HepG2 (cell line): ENCODE measurements at regions not wholly inside any gene's neighbourhood (a gene's known extent, or its start where the extent isn't known, plus 50 kb on each side); places are given as distances from the start of the nearest gene placed in this dataset.

Source experiments
- ATAC-seq: fragments of 200-7000 bp; cut with Tn5 transposase; 3 replicates; pipeline ENCODE4 v1.9.1; 2020; ENCODE audit warnings: mild to moderate bottlenecking, moderate library complexity
- BruUV-seq: library from RNA; stranded (reverse); fragments of 400-500 nt; replicated peaks from 2 replicates; lab custom pipeline; 2021; lab: Mats Ljungman, UMichigan
- CTCF ChIA-PET: fragments of 300-600 bp; formaldehyde crosslinking; extraction: SDS; loops from one replicate; lab custom pipeline; 2021; ENCODE audit warnings: low total read pairs, inconsistent platforms, low intra/inter-chr PET ratio; lab: Yijun Ruan, JAX
- POLR2A ChIA-PET: fragments of 350-600 bp; sonication (Branson Sonifier 250); formaldehyde crosslinking; loops from one replicate; lab custom pipeline; 2020; ENCODE audit warnings: antibody characterized with exemption, inconsistent platforms; lab: Yijun Ruan, JAX
- DNase-seq: peaks from one replicate; pipeline ENCODE4 v3.0.0-alpha.2; 2015; ENCODE audit warnings: low spot score
- FAIRE-seq: peaks from 3 replicates; lab custom pipeline; 2011; peaks lifted over from hg19 to GRCh38; lab: Jason Lieb, UNC
- H2AFZ ChIP-seq: one replicate; pipeline ENCODE4 v1.6.1; 2011; ENCODE audit warnings: low read length, inconsistent platforms
- H3K27ac ChIP-seq: fragments of 300-600 bp; 3 replicates; pipeline ENCODE4 v1.8.0; 2011; ENCODE audit warnings: mixed run types, mild to moderate bottlenecking, mixed read lengths, low read length, inconsistent platforms; ENCODE audit not compliant: insufficient read depth; ENCODE audit errors: extremely low read length
- H3K27me3 ChIP-seq, 2 experiments: fragments of 200-600 bp in 1 of 2; 2 replicates in 1 of 2; 3 replicates in 1 of 2; pipeline versions ENCODE4 v1.6.0 to v1.8.0; 2011; ENCODE audit warnings: low read length in 2 of 2, mild to moderate bottlenecking in 2 of 2, moderate library complexity in 2 of 2, inconsistent platforms in 1 of 2; ENCODE audit not compliant: insufficient read depth in 2 of 2, control insufficient read depth in 1 of 2
- H3K36me3 ChIP-seq, 2 experiments: fragments of 200-600 bp in 1 of 2; replicated peaks in 1 of 2; 2 replicates in 1 of 2; 3 replicates in 1 of 2; pipeline versions ENCODE4 v1.5.1 to v1.8.0; 2011; ENCODE audit warnings: low read length in 2 of 2, inconsistent platforms in 1 of 2; ENCODE audit not compliant: insufficient read depth in 2 of 2, control insufficient read depth in 1 of 2
- H3K4me1 ChIP-seq: 2 replicates; pipeline ENCODE4 v1.5.1; 2012; ENCODE audit warnings: low read length, inconsistent platforms; ENCODE audit not compliant: insufficient read depth
- H3K4me2 ChIP-seq: 2 replicates; pipeline ENCODE4 v1.6.0; 2011; ENCODE audit warnings: low read depth, low read length, inconsistent platforms
- H3K4me3 ChIP-seq, 3 experiments: fragments of 200-600 bp in 1 of 3; sonication (generic), shearing (Covaris generic) in 1 of 3; replicated peaks in 1 of 3; 2 replicates each; pipeline ENCODE4 v1.5.1; 2011 to 2016; ENCODE audit warnings: low read length in 3 of 3, inconsistent platforms in 2 of 3, low read depth in 2 of 3, mild to moderate bottlenecking in 2 of 3, control low read depth in 1 of 3, mixed read lengths in 1 of 3; ENCODE audit not compliant: insufficient read depth in 1 of 3
- H3K79me2 ChIP-seq: one replicate; pipeline ENCODE4 v1.6.1; 2011; ENCODE audit warnings: low read length, inconsistent platforms; ENCODE audit not compliant: insufficient read depth
- H3K9ac ChIP-seq: 2 replicates; pipeline ENCODE4 v1.6.0; 2011; ENCODE audit warnings: mild to moderate bottlenecking, low read depth, low read length, inconsistent platforms; ENCODE audit not compliant: insufficient read depth
- H3K9me3 ChIP-seq: 2 replicates; pipeline ENCODE4 v1.5.1; 2012; ENCODE audit warnings: mild to moderate bottlenecking, low read length
- H4K20me1 ChIP-seq: 2 replicates; pipeline ENCODE4 v1.6.0; 2011; ENCODE audit warnings: inconsistent platforms, mild to moderate bottlenecking, low read length, moderate library complexity; ENCODE audit not compliant: insufficient read depth
- ATF2 ChIP-seq: sonication (generic); formaldehyde crosslinking; IDR thresholded peaks from 2 replicates; pipeline ENCODE4 v1.4.0; 2020; ENCODE audit warnings: missing genetic modification reagents
- EHMT2 ChIP-seq: fragments of 200-600 bp; sonication (generic); IDR thresholded peaks from 2 replicates; pipeline ENCODE4 v1.7.0; 2017; ENCODE audit warnings: antibody characterized with exemption, low read depth, low read length, borderline replicate concordance
- HOMEZ ChIP-seq: IDR thresholded peaks from 2 replicates; pipeline ENCODE4 v1.6.1; 2016; ENCODE audit warnings: low read depth
- MAZ ChIP-seq, 2 experiments: sonication (generic) in 1 of 2; formaldehyde crosslinking in 1 of 2; IDR thresholded peaks; 2 replicates each; pipeline versions ENCODE4 v1.5.0 to v1.6.1; 2012 to 2020; ENCODE audit warnings: low read depth in 2 of 2, mild to moderate bottlenecking in 2 of 2, borderline replicate concordance in 1 of 2, improper control_type of control experiment in 1 of 2, low read length in 1 of 2, missing genetic modification reagents in 1 of 2, moderate library complexity in 1 of 2
- MLLT10 ChIP-seq: sonication (generic); formaldehyde crosslinking; IDR thresholded peaks from 2 replicates; pipeline ENCODE4 v1.4.0; 2020; ENCODE audit warnings: missing genetic modification reagents
- MTERF4 ChIP-seq: sonication (generic); formaldehyde crosslinking; IDR thresholded peaks from 2 replicates; pipeline ENCODE4 v1.8.0; 2023; ENCODE audit warnings: mild to moderate bottlenecking, missing genetic modification reagents
- NFIC ChIP-seq: IDR thresholded peaks from 2 replicates; pipeline ENCODE4 v1.6.1; 2012; ENCODE audit warnings: mild to moderate bottlenecking, low read length, inconsistent platforms
- NR1H2 ChIP-seq: sonication (generic); formaldehyde crosslinking; IDR thresholded peaks from 2 replicates; pipeline ENCODE4 v1.8.1; 2022; ENCODE audit warnings: low read depth, missing genetic modification reagents, borderline replicate concordance
- REPIN1 ChIP-seq: sonication (generic); formaldehyde crosslinking; IDR thresholded peaks from 2 replicates; pipeline ENCODE4 v1.8.0; 2022; ENCODE audit warnings: missing genetic modification reagents, low read depth, mild to moderate bottlenecking, borderline replicate concordance
- RFXANK ChIP-seq: IDR thresholded peaks from 2 replicates; pipeline ENCODE4 v1.6.1; 2016
- SNAPC2 ChIP-seq: sonication (generic); formaldehyde crosslinking; IDR thresholded peaks from 2 replicates; pipeline ENCODE4 v1.8.1; 2022; ENCODE audit warnings: mild to moderate bottlenecking, missing genetic modification reagents
- ZBTB7B ChIP-seq: sonication (generic); formaldehyde crosslinking; IDR thresholded peaks from 2 replicates; pipeline ENCODE4 v1.4.0; 2020; ENCODE audit warnings: missing genetic modification reagents
- ZBTB8A ChIP-seq: sonication (generic); formaldehyde crosslinking; IDR thresholded peaks from 2 replicates; pipeline ENCODE4 v1.4.0; 2020; ENCODE audit warnings: mild to moderate bottlenecking, low read depth, missing genetic modification reagents, borderline replicate concordance
- ZC3H4 ChIP-seq: sonication (generic); formaldehyde crosslinking; IDR thresholded peaks from 2 replicates; pipeline ENCODE4 v1.4.0; 2020; ENCODE audit warnings: missing genetic modification reagents, borderline replicate concordance
- ZNF562 ChIP-seq: sonication (generic); formaldehyde crosslinking; IDR thresholded peaks from 2 replicates; pipeline ENCODE4 v1.8.0; 2022; ENCODE audit warnings: missing genetic modification reagents, borderline replicate concordance
- ZNF616 ChIP-seq: sonication (generic); formaldehyde crosslinking; IDR thresholded peaks from 2 replicates; pipeline ENCODE4 v1.5.0; 2020; ENCODE audit warnings: low read depth, mild to moderate bottlenecking, missing genetic modification reagents
- ZNF740 ChIP-seq: sonication (generic); formaldehyde crosslinking; IDR thresholded peaks from 2 replicates; pipeline ENCODE4 v1.4.0; 2020; ENCODE audit warnings: missing genetic modification reagents
- WGBS: methylation state at CpG from one replicate; pipeline ENCODE4 v1.1.6; 2017; ENCODE audit warnings: low lambda C conversion rate; 5-methylcytosine and 5-hydroxymethylcytosine counted together
- in situ Hi-C: cut with HindIII; loops from 2 replicates; pipeline ENCODE4 v1.10.0; 2017; ENCODE audit warnings: low pct_unique_long_range_greater_than_20kb; ENCODE audit not compliant: extremely low pct_ligation_motif_present
- intact Hi-C: fragments of 100-400 bp; cut with micrococcal nuclease; formaldehyde crosslinking; loops from one replicate; pipeline ENCODE4 v1.10.0; 2022; ENCODE audit not compliant: unreplicated experiment

GRCh38 chr12:131258398-131258797 is 304.7 kb downstream of the ADGRD1 start:
- no peaks in the 10 kb centered on the region for H3K79me2 ChIP-seq
- no TSS peak for BruUV-seq
- H2AFZ ChIP-seq, result no peak overlapping the region
- CTCF ChIA-PET, result no interaction called here
- intact Hi-C loops (no loop called here), in situ Hi-C loops (no loop called here)
- DNase-seq (no peak), FAIRE-seq (no peak), ATAC-seq (no peak)
- H3K4me2 ChIP-seq, result no peak overlapping the region
- POLR2A ChIA-PET, result no interaction called here
- H3K27me3 ChIP-seq, result peaks cover 5 to 11% of the 10 kb centered on the region in 2 experiments; a peak in 3 of 5 replicates
- no peaks in the 10 kb centered on the region for H4K20me1 ChIP-seq
- no peak overlapping the region for H3K4me3 ChIP-seq
- 31% methylated on average over 7 of the region's 8 CpGs for WGBS
- no peaks in the 10 kb centered on the region for H3K9me3 ChIP-seq
- H3K36me3 ChIP-seq, result no peaks in the 10 kb centered on the region
- no peak overlapping the region for H3K9ac ChIP-seq
- no peak overlapping the region for H3K27ac ChIP-seq
- TF ChIP-seq ZBTB8A (no peak), RFXANK (CRISPR knock-in tag) (no peak), MTERF4 (CRISPR knock-in tag) (no peak), ZNF562 (no peak), NR1H2 (CRISPR knock-in tag) (no peak), ZNF616 (no peak), HOMEZ (CRISPR knock-in tag) (no peak), REPIN1 (CRISPR knock-in tag) (no peak), MAZ (IDR thresholded peaks at IDR 0.05; ENCODE audit: borderline replicate concordance, low read depth, low read length) (no peak), MAZ (CRISPR knock-in tag; IDR thresholded peaks at IDR 0.05; ENCODE audit: low read depth) (no peak), EHMT2 (no peak), MLLT10 (CRISPR knock-in tag) (no peak), SNAPC2 (CRISPR knock-in tag) (no peak), ZC3H4 (CRISPR knock-in tag) (no peak), NFIC (no peak), ZNF740 (no peak), ATF2 (no peak), ZBTB7B (CRISPR knock-in tag) (no peak)
- TF ChIP-seq, all 625 proteins: peak for 0
- H3K4me1 ChIP-seq, result no peaks in the 10 kb centered on the region
